NB4 (cell line): ENCODE measurements at regions not wholly inside any gene's neighbourhood (a gene's known extent, or its start where the extent isn't known, plus 50 kb on each side); places are given as distances from the start of the nearest gene placed in this dataset.

Experiments
- DNase-seq: peaks from one replicate; pipeline ENCODE4 v3.0.0; 2010; ENCODE audit warnings: low read depth
- H3K4me3 ChIP-seq: one replicate; pipeline ENCODE4 v1.5.1; 2011; ENCODE audit warnings: mild to moderate bottlenecking, low read depth, low read length, moderate library complexity
- CTCF ChIP-seq: IDR thresholded peaks from one replicate; pipeline ENCODE4 v1.5.1; 2012; ENCODE audit warnings: low read depth, low read length
- MAX ChIP-seq: IDR thresholded peaks from 2 replicates; pipeline ENCODE4 v1.6.1; 2011; ENCODE audit warnings: low read depth, low read length
- MYC ChIP-seq: IDR thresholded peaks from 2 replicates; pipeline ENCODE4 v1.6.1; 2011; ENCODE audit warnings: low read depth, low read length
- POLR2A ChIP-seq: IDR thresholded peaks from 2 replicates; pipeline ENCODE4 v1.6.1; 2011; ENCODE audit warnings: mild to moderate bottlenecking; ENCODE audit not compliant: insufficient read length; ENCODE audit errors: extremely low read depth

GRCh38 chr20:52805843-52806242 lies 166.3 kb upstream of the TSHZ2 start:
- TF ChIP-seq POLR2A (no peak), MYC (no peak), MAX (no peak), CTCF (no peak)
- DNase-seq = no peak
- H3K4me3 ChIP-seq = no peak overlapping the region

GRCh38 chr20:52805296-52805571 lies 166.9 kb upstream of the TSHZ2 start:
- TF ChIP-seq CTCF (no peak), MYC (no peak), MAX (no peak), POLR2A (no peak)

GRCh38 chr20:52804497-52805295 lies 167.5 kb upstream of the TSHZ2 start:
- H3K4me3 ChIP-seq = no peak overlapping the region
- DNase-seq = no peak

More at GRCh38 chr20:52805296-52805571, 166.9 kb upstream of the TSHZ2 start:
- no peak for DNase-seq
- H3K4me3 ChIP-seq = no peak overlapping the region

GRCh38 chr20:52801628-52802006 lies 170.5 kb upstream of the TSHZ2 start:
- no peak for DNase-seq
- TF ChIP-seq CTCF (no peak), MYC (no peak), POLR2A (no peak), MAX (no peak)
- no peak overlapping the region for H3K4me3 ChIP-seq

More at GRCh38 chr20:52804497-52805295, 167.5 kb upstream of the TSHZ2 start:
- TF ChIP-seq MAX = no peak
- no peak for TF ChIP-seq POLR2A
- TF ChIP-seq CTCF = no peak
- TF ChIP-seq MYC = no peak

GRCh38 chr20:52800734-52801627 lies 171.2 kb upstream of the TSHZ2 start:
- H3K4me3 ChIP-seq = no peak overlapping the region
- DNase-seq = no peak
- TF ChIP-seq MAX (no peak), MYC (no peak), CTCF (no peak), POLR2A (no peak)
